Activated CD4-positive, alpha-beta T cell treated with anti-CD3 and anti-CD28 coated beads, Interleukin-2, Interleukin-4, amounts not matched to agents 100 ng/mL and 50 ng/mL, durations not matched to agents 16 hours and 8 hours (primary cell): ENCODE measurements at regions not wholly inside any gene's neighbourhood (a gene's known extent, or its start where the extent isn't known, plus 50 kb on each side); places are given as distances from the start of the nearest gene placed in this dataset.

Experiments used
- DNase-seq: peaks from one replicate; pipeline ENCODE4 v3.0.0-alpha.2; 2020; ENCODE audit warnings: low spot score

GRCh38 chr12:126193190-126193589 is 1128.0 kb downstream of the AACS start:
- no peak for DNase-seq

GRCh38 chr12:126196263-126196662 is 1131.0 kb downstream of the AACS start:
- DNase-seq, result no peak

- no peak for DNase-seq
Measured at GRCh38 chr12:126198516-126198915, 1133.3 kb downstream of the AACS start.

GRCh38 chr12:126198966-126199692 is 1133.9 kb downstream of the AACS start:
- no peak for DNase-seq

- DNase-seq, result no peak
Measured at GRCh38 chr12:126201981-126202537, 1136.8 kb downstream of the AACS start.

- DNase-seq, result no peak
Measured at GRCh38 chr12:126204326-126204725, 1139.1 kb downstream of the AACS start.

- no peak for DNase-seq
Measured at GRCh38 chr12:126210026-126210425, 1144.8 kb downstream of the AACS start.

GRCh38 chr12:126210448-126210847 is 1145.2 kb downstream of the AACS start:
- no peak for DNase-seq

- DNase-seq, result no peak
Measured at GRCh38 chr12:126212824-126213223, 1147.6 kb downstream of the AACS start.

GRCh38 chr12:126218697-126219096 is 1153.5 kb downstream of the AACS start:
- DNase-seq, result no peak

GRCh38 chr12:126219139-126219538 is 1153.9 kb downstream of the AACS start:
- DNase-seq, result no peak

- no peak for DNase-seq
Measured at GRCh38 chr12:126219654-126220279, 1154.5 kb downstream of the AACS start.

GRCh38 chr12:126224032-126224431 is 1158.8 kb downstream of the AACS start:
- no peak for DNase-seq

GRCh38 chr12:126228936-126229335 is 1163.7 kb downstream of the AACS start:
- DNase-seq, result no peak

GRCh38 chr12:126232711-126233110 is 1167.5 kb downstream of the AACS start:
- no peak for DNase-seq

- no peak for DNase-seq
Measured at GRCh38 chr12:126233625-126234024, 1168.4 kb downstream of the AACS start.

- DNase-seq, result no peak
Measured at GRCh38 chr12:126243814-126244440, 1178.7 kb downstream of the AACS start.

GRCh38 chr12:126247936-126248335 is 1182.7 kb downstream of the AACS start:
- no peak for DNase-seq

- no peak for DNase-seq
Measured at GRCh38 chr12:126248871-126249403, 1183.7 kb downstream of the AACS start.

- DNase-seq, result no peak
Measured at GRCh38 chr12:126258190-126258589, 1193.0 kb downstream of the AACS start.

GRCh38 chr12:126262829-126263228 is 1197.6 kb downstream of the AACS start:
- DNase-seq, result no peak

GRCh38 chr12:126268222-126268621 is 1203.0 kb downstream of the AACS start:
- no peak for DNase-seq

GRCh38 chr12:126271159-126271558 is 1205.9 kb downstream of the AACS start:
- no peak for DNase-seq
